Spleen (tissue), 11 donors: ENCODE measurements at regions not wholly inside any gene's neighbourhood (a gene's known extent, or its start where the extent isn't known, plus 50 kb on each side); places are given as distances from the start of the nearest gene placed in this dataset.

Experiments
- DNase-seq: peaks from one replicate; pipeline ENCODE4 v3.0.0-alpha.2; 2020
- H3K27ac ChIP-seq, 8 donors: fragments of 200-600 bp; sonication (generic) in 7 of 8; 1 replicate in 4 of 8; 2 replicates in 4 of 8; pipeline versions ENCODE4 v1.5.0 to v1.8.0; 2016 to 2021; ENCODE audit warnings: inconsistent platforms in 4 of 8, mild to moderate bottlenecking in 4 of 8, moderate library complexity in 1 of 8
- H3K27me3 ChIP-seq, 7 donors: fragments of 200-600 bp; sonication (generic) in 6 of 7; replicated peaks in 1 of 7; 1 replicate in 4 of 7; 2 replicates in 3 of 7; pipeline versions ENCODE4 v1.5.0 to v1.8.0; 2016 to 2021; ENCODE audit warnings: inconsistent platforms in 3 of 7, mild to moderate bottlenecking in 1 of 7
- H3K36me3 ChIP-seq, 6 donors: fragments of 200-600 bp; sonication (generic) in 5 of 6; 1 replicate in 4 of 6; 2 replicates in 2 of 6; pipeline versions ENCODE4 v1.5.0 to v1.8.0; 2016 to 2021; ENCODE audit warnings: inconsistent platforms in 2 of 6
- H3K4me1 ChIP-seq, 6 donors: fragments of 200-600 bp; sonication (generic) in 5 of 6; 1 replicate in 3 of 6; 2 replicates in 3 of 6; pipeline versions ENCODE4 v1.5.0 to v1.8.0; 2016 to 2021; ENCODE audit warnings: inconsistent platforms in 3 of 6
- H3K4me3 ChIP-seq, 8 donors: fragments of 200-600 bp; sonication (generic) in 7 of 8; 1 replicate in 4 of 8; 2 replicates in 4 of 8; pipeline versions ENCODE4 v1.5.0 to v1.8.0; 2016 to 2021; ENCODE audit warnings: inconsistent platforms in 4 of 8, mild to moderate bottlenecking in 4 of 8, moderate library complexity in 2 of 8
- H3K9me3 ChIP-seq, 8 donors: fragments of 200-600 bp; sonication (generic) in 7 of 8; 1 replicate in 4 of 8; 2 replicates in 4 of 8; pipeline versions ENCODE4 v1.5.0 to v1.8.0; 2016 to 2021; ENCODE audit warnings: inconsistent platforms in 4 of 8
- CTCF ChIP-seq, 11 experiments: fragments of 200-600 bp in 7 of 11; fragments of 450-650 bp in 4 of 11; sonication (generic) in 4 of 11; IDR thresholded peaks in 8 of 11; conservative IDR thresholded peaks in 3 of 11; 1 replicate in 7 of 11; 2 replicates in 4 of 11; pipeline versions ENCODE4 v1.4.0 to v1.8.0; 2016 to 2021; ENCODE audit warnings: antibody characterized with exemption in 11 of 11, inconsistent platforms in 4 of 11, mild to moderate bottlenecking in 1 of 11
- POLR2A ChIP-seq, 3 donors: fragments of 450-650 bp; IDR thresholded peaks; one replicate each; pipeline ENCODE4 v1.5.1; 2017; ENCODE audit warnings: antibody characterized with exemption in 3 of 3, mild to moderate bottlenecking in 1 of 3
- POLR2AphosphoS5 ChIP-seq, 3 donors: sonication (generic); formaldehyde crosslinking; IDR thresholded peaks; one replicate each; pipeline ENCODE4 v1.5.1; 2017; ENCODE audit warnings: antibody characterized with exemption in 3 of 3
- WGBS, 5 donors: extraction: QIAGEN DNeasy Blood & Tissue Kit in 3 of 5; methylation state at CpG; one replicate each; pipeline versions ENCODE4 v1.1.5 to v1.1.7; 2013 to 2018; 5-methylcytosine and 5-hydroxymethylcytosine counted together
- intact Hi-C: fragments of 100-400 bp; cut with DNase I; formaldehyde crosslinking; loops from one replicate; pipeline ENCODE4 v1.15.0; 2023; ENCODE audit warnings: low total_unique reads
- donor health status: healthy with polysubstance abuse.
- donor health status: DM: no; HTN: no; CAD: no; lungs with moderate emphysema.
- donor health status: DM: no; HTN: no; CAD: no.
- donor health status: Bipolar disorder and iron deficiency.
- donor health status: healthy.
- donor health status: DM: no; HTN: no; CAD: no.
- donor health status: DM: yes; HTN: yes; CAD: no.

GRCh38 chr18:56538746-56539145 lies 99.6 kb downstream of the TXNL1 start:
- Histone ChIP-seq H3K4me3 (no peak overlapping the region), H3K27ac (no peak overlapping the region), H3K9me3 (no peaks in the 10 kb centered on the region), H3K36me3 (no peaks in the 10 kb centered on the region), H3K4me1 (peaks cover 0 to 10% (median 0%) of the 10 kb centered on the region in 6 donors), H3K27me3 (no peaks in the 10 kb centered on the region)
- DNase-seq: no peak
- intact Hi-C loops: no loop called here
- TF ChIP-seq CTCF (IDR thresholded peaks at IDR 0.05 in 8 of 11, conservative IDR thresholded peaks at IDR 0.05 in 3 of 11): no peak
- TF ChIP-seq POLR2AphosphoS5 (IDR thresholded peaks at IDR 0.05): no peak
- TF ChIP-seq POLR2A (IDR thresholded peaks at IDR 0.05): no peak
- 40 to 94% (median 88%) methylated on average over 2 of the region's 2 CpGs for WGBS, 5 donors

GRCh38 chr18:56532176-56532840 lies 106.1 kb downstream of the TXNL1 start:
- H3K27me3 ChIP-seq: no peaks in the 10 kb centered on the region
- 47 to 78% (median 49%) methylated on average over 3 of the region's 3 CpGs for WGBS, 5 donors
- no peak overlapping the region for H3K27ac ChIP-seq
- H3K9me3 ChIP-seq: no peaks in the 10 kb centered on the region
- H3K4me3 ChIP-seq: no peak overlapping the region
- no peaks in the 10 kb centered on the region for H3K4me1 ChIP-seq
- intact Hi-C loops: no loop called here
- TF ChIP-seq POLR2A (IDR thresholded peaks at IDR 0.05): no peak
- no peak for TF ChIP-seq POLR2AphosphoS5 (IDR thresholded peaks at IDR 0.05)
- no peak for TF ChIP-seq CTCF (IDR thresholded peaks at IDR 0.05 in 8 of 11, conservative IDR thresholded peaks at IDR 0.05 in 3 of 11)
- no peak for DNase-seq
- no peaks in the 10 kb centered on the region for H3K36me3 ChIP-seq

DNA sequence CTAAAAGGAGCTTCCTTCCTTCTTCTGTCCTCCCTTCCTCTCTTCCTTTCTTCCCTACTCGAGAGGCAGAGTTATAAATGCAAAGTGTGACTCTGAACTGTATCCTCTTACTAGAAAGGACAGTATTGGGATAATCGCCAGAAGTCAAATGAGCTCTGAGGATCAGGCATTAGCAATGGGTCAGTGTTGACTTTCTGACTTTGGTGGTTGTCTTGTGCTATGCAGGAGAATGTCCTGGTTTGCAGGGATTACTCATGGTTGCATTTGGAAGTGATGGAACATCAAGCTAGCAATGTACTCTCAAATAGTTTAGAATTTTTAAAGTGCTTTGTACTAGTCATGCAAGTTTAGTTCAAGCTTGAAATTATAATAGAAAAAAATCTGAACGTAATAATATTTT lies 115.6 kb downstream of the TXNL1 start:
- no peak for TF ChIP-seq CTCF (IDR thresholded peaks at IDR 0.05 in 8 of 11, conservative IDR thresholded peaks at IDR 0.05 in 3 of 11)
- no peak for TF ChIP-seq POLR2AphosphoS5 (IDR thresholded peaks at IDR 0.05)
- no peak for TF ChIP-seq POLR2A (IDR thresholded peaks at IDR 0.05)
- no peaks in the 10 kb centered on the region for H3K4me1 ChIP-seq
- no peak overlapping the region for H3K27ac ChIP-seq
- intact Hi-C loops: no loop called here
- no peak overlapping the region for H3K4me3 ChIP-seq
- DNase-seq: no peak
- no peaks in the 10 kb centered on the region for H3K27me3 ChIP-seq
- 58 to 76% (median 72%) methylated on average over 3 of the region's 3 CpGs for WGBS, 5 donors
- H3K9me3 ChIP-seq: peaks cover 0 to 17% (median 0%) of the 10 kb centered on the region in 8 donors
- no peaks in the 10 kb centered on the region for H3K36me3 ChIP-seq

GRCh38 chr18:56521263-56521662 lies 117.1 kb downstream of the TXNL1 start:
- Histone ChIP-seq H3K4me1 (no peaks in the 10 kb centered on the region), H3K27ac (no peak overlapping the region), H3K4me3 (no peak overlapping the region), H3K27me3 (no peaks in the 10 kb centered on the region), H3K36me3 (no peaks in the 10 kb centered on the region), H3K9me3 (peaks cover 0 to 12% (median 0%) of the 10 kb centered on the region in 8 donors)
- no peak for TF ChIP-seq POLR2A (IDR thresholded peaks at IDR 0.05)
- TF ChIP-seq POLR2AphosphoS5 (IDR thresholded peaks at IDR 0.05): no peak
- TF ChIP-seq CTCF (IDR thresholded peaks at IDR 0.05 in 8 of 11, conservative IDR thresholded peaks at IDR 0.05 in 3 of 11): no peak
- intact Hi-C loops: no loop called here
- WGBS, 5 donors: 79 to 92% (median 85%) methylated on average over 3 of the region's 3 CpGs
- DNase-seq: no peak
